RWPE2 (cell line): ENCODE measurements at regions not wholly inside any gene's neighbourhood (a gene's known extent, or its start where the extent isn't known, plus 50 kb on each side); places are given as distances from the start of the nearest gene placed in this dataset.
"Not testable (repeated sequence)": the region's sequence is repeated elsewhere in the genome, so short reads cannot be mapped to it uniquely, and the experiment has no call there.

Source experiments
- ATAC-seq: fragments of 200-7000 bp; cut with Tn5 transposase; 3 replicates; pipeline ENCODE4 v1.9.1; 2021; ENCODE audit warnings: low read depth
- DNase-seq: peaks from one replicate; pipeline ENCODE4 v3.0.0-alpha.2; 2020; ENCODE audit warnings: low spot score
- H3K27ac ChIP-seq: fragments of 450-650 bp; 2 replicates; pipeline ENCODE4 v1.5.1; 2017; ENCODE audit warnings: mild to moderate bottlenecking; ENCODE audit not compliant: poor library complexity, severe bottlenecking
- H3K27me3 ChIP-seq: fragments of 250-450 bp; sonication (Bioruptor Pico); 2 replicates; pipeline ENCODE4 v1.5.1; 2021; ENCODE audit warnings: mild to moderate bottlenecking, moderate library complexity; ENCODE audit not compliant: insufficient read depth, poor library complexity, severe bottlenecking
- H3K36me3 ChIP-seq: fragments of 250-450 bp; sonication (Bioruptor Pico); 2 replicates; pipeline ENCODE4 v1.5.1; 2020; ENCODE audit warnings: low read depth, mild to moderate bottlenecking, moderate library complexity
- H3K4me1 ChIP-seq: fragments of 250-450 bp; sonication (Bioruptor Pico); 2 replicates; pipeline ENCODE4 v1.5.1; 2021; ENCODE audit warnings: mild to moderate bottlenecking, moderate library complexity; ENCODE audit not compliant: insufficient read depth, poor library complexity, severe bottlenecking
- H3K4me3 ChIP-seq: fragments of 250-450 bp; sonication (Bioruptor Pico); 2 replicates; pipeline ENCODE4 v1.5.1; 2021; ENCODE audit warnings: mild to moderate bottlenecking, moderate library complexity; ENCODE audit not compliant: severe bottlenecking
- H3K9me3 ChIP-seq: fragments of 250-450 bp; sonication (Bioruptor Pico); 2 replicates; pipeline ENCODE4 v1.5.1; 2021; ENCODE audit warnings: mild to moderate bottlenecking, moderate library complexity; ENCODE audit not compliant: severe bottlenecking
- TF ChIP-seq, protein P1 (sequence below): fragments of 450-650 bp; IDR thresholded peaks from one replicate; pipeline ENCODE4 v1.5.1; 2017; ENCODE audit warnings: mild to moderate bottlenecking, moderate library complexity; ENCODE audit not compliant: poor library complexity, severe bottlenecking

- Histone ChIP-seq H3K27me3 (no peaks in the 10 kb centered on the region), H3K36me3 (no peaks in the 10 kb centered on the region), H3K9me3 (no peaks in the 10 kb centered on the region), H3K4me1 (peaks cover 5% of the 10 kb centered on the region), H3K4me3 (no peak overlapping the region), H3K27ac (no peak overlapping the region)
- DNase-seq: no peak
- TF ChIP-seq, protein P1, sequence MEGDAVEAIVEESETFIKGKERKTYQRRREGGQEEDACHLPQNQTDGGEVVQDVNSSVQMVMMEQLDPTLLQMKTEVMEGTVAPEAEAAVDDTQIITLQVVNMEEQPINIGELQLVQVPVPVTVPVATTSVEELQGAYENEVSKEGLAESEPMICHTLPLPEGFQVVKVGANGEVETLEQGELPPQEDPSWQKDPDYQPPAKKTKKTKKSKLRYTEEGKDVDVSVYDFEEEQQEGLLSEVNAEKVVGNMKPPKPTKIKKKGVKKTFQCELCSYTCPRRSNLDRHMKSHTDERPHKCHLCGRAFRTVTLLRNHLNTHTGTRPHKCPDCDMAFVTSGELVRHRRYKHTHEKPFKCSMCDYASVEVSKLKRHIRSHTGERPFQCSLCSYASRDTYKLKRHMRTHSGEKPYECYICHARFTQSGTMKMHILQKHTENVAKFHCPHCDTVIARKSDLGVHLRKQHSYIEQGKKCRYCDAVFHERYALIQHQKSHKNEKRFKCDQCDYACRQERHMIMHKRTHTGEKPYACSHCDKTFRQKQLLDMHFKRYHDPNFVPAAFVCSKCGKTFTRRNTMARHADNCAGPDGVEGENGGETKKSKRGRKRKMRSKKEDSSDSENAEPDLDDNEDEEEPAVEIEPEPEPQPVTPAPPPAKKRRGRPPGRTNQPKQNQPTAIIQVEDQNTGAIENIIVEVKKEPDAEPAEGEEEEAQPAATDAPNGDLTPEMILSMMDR: no peak
- no peak for ATAC-seq
Measured at GRCh38 chrX:115388879-115389278, 99.4 kb downstream of the LUZP4 start.

GRCh38 chrX:115390078-115390477, 100.6 kb downstream of the LUZP4 start:
- no peaks in the 10 kb centered on the region for H3K9me3 ChIP-seq
- no peak overlapping the region for H3K4me3 ChIP-seq
- H3K36me3 ChIP-seq: no peaks in the 10 kb centered on the region
- ATAC-seq (no peak), DNase-seq (no peak)
- no peak overlapping the region for H3K27ac ChIP-seq
- H3K27me3 ChIP-seq: no peaks in the 10 kb centered on the region
- TF ChIP-seq, protein P1: no peak
- H3K4me1 ChIP-seq: peaks cover 5% of the 10 kb centered on the region

- Histone ChIP-seq H3K27me3 (no peaks in the 10 kb centered on the region), H3K4me3 (no peak overlapping the region), H3K27ac (no peak overlapping the region), H3K36me3 (no peaks in the 10 kb centered on the region), H3K4me1 (peaks cover 5% of the 10 kb centered on the region), H3K9me3 (no peaks in the 10 kb centered on the region)
- no peak for ATAC-seq
- TF ChIP-seq, protein P1: no peak
- no peak for DNase-seq
Measured at GRCh38 chrX:115392031-115392430, 102.5 kb downstream of the LUZP4 start.

DNA sequence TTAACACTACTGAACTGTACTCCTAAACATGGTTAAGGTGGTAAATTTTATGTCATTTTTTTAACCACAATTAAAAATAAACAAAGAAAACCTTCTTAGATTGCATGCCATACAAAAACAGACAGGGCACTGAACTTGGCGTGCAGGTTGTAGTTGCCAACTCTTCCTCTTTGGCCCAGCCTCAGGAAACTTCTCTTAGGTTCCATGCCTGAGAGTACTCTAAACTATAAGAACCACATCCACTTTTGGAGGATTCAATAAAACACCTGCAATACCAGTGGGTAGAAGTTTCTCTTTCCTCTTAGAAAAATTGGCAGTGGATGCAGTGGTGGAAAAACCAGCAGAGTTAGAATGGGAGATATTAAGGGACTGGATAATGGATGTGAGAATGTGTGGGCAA, 103.4 kb downstream of the LUZP4 start:
- ATAC-seq: no peak
- Histone ChIP-seq H3K4me1 (peaks cover 5% of the 10 kb centered on the region), H3K27ac (peak overlapping the region; percentile 9), H3K36me3 (no peaks in the 10 kb centered on the region), H3K27me3 (no peaks in the 10 kb centered on the region), H3K9me3 (no peaks in the 10 kb centered on the region), H3K4me3 (no peak overlapping the region)
- TF ChIP-seq, protein P1: no peak
- DNase-seq: no peak

- Histone ChIP-seq H3K27me3 (no peaks in the 10 kb centered on the region), H3K4me1 (peaks cover 5% of the 10 kb centered on the region), H3K36me3 (no peaks in the 10 kb centered on the region), H3K27ac (peak overlapping the region; percentile 9), H3K9me3 (no peaks in the 10 kb centered on the region), H3K4me3 (no peak overlapping the region)
- peak; percentile 92 for ATAC-seq
- TF ChIP-seq, protein P1: no peak
- no peak for DNase-seq
Measured at GRCh38 chrX:115393271-115393670, 103.8 kb downstream of the LUZP4 start.

DNA sequence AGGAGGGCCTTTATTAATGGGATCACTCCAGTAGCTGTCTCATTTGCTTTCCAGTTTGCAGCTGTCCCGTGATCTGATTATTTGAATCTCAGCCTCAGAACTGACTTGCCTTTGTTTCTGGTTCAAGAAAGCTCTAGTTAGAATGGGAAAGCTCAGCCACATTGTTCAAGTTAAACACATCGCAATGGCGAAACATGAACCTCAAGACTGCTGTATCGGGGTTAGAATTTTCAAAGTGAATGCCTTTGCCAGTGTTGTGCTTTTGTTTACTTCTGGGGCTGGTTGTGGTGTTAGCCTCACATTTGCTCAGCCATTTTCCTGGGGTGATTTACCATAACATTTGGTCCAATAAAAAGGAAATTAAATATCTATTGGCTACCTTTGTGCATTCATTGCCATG, 105.3 kb downstream of the LUZP4 start:
- not testable (repeated sequence) for H3K9me3 ChIP-seq, H3K27me3 ChIP-seq, ATAC-seq, DNase-seq, H3K4me1 ChIP-seq, H3K27ac ChIP-seq, H3K4me3 ChIP-seq, H3K36me3 ChIP-seq
